WTC11 (cell line): ENCODE measurements at regions not wholly inside any gene's neighbourhood (a gene's known extent, or its start where the extent isn't known, plus 50 kb on each side); places are given as distances from the start of the nearest gene placed in this dataset.

Source experiments
- ATAC-seq: fragments of 200-7000 bp; cut with Tn5 transposase; 2 replicates; pipeline ENCODE4 v1.10.0; 2021; ENCODE audit warnings: mild to moderate bottlenecking, moderate library complexity
- CTCF ChIA-PET: fragments of 300-600 bp; sonication (Branson Sonifier 250); formaldehyde crosslinking; loops from one replicate; lab custom pipeline; 2021; ENCODE audit warnings: antibody characterized with exemption; lab: Charles Lee
- POLR2A ChIA-PET: fragments of 350-600 bp; sonication (Branson Sonifier 250); formaldehyde crosslinking; loops from one replicate; lab custom pipeline; 2021; ENCODE audit warnings: antibody characterized with exemption; lab: Charles Lee
- DNase-seq: peaks from one replicate; pipeline ENCODE4 v3.0.0; 2021; ENCODE audit warnings: low spot score
- H3K27ac Mint-ChIP-seq: 2 replicates; pipeline ENCODE4 v1.8.0; 2021; ENCODE audit warnings: mixed read lengths
- H3K27me3 Mint-ChIP-seq: 2 replicates; pipeline ENCODE4 v1.8.0; 2021; ENCODE audit warnings: low read depth, mild to moderate bottlenecking, moderate library complexity, mixed read lengths
- H3K36me3 Mint-ChIP-seq: 2 replicates; pipeline ENCODE4 v1.8.0; 2021; ENCODE audit warnings: mixed read lengths
- H3K4me1 Mint-ChIP-seq: 2 replicates; pipeline ENCODE4 v1.8.0; 2022; ENCODE audit warnings: mixed read lengths
- H3K4me3 Mint-ChIP-seq: 2 replicates; pipeline ENCODE4 v1.8.0; 2021; ENCODE audit warnings: mild to moderate bottlenecking, moderate library complexity, mixed read lengths
- H3K9me3 Mint-ChIP-seq: 2 replicates; pipeline ENCODE4 v1.8.0; 2021; ENCODE audit warnings: mixed read lengths
- AR ChIP-seq: fragments of 250-450 bp; sonication (Bioruptor Pico); IDR thresholded peaks from 2 replicates; pipeline ENCODE4 v1.9.0; 2021; ENCODE audit warnings: mild to moderate bottlenecking
- ARID4B ChIP-seq: sonication (generic); formaldehyde crosslinking; IDR thresholded peaks from 2 replicates; pipeline ENCODE4 v1.8.0; 2023; ENCODE audit warnings: missing genetic modification reagents, mild to moderate bottlenecking, borderline replicate concordance
- E2F4 ChIP-seq: sonication (generic); formaldehyde crosslinking; IDR thresholded peaks from 2 replicates; pipeline ENCODE4 v1.8.1; 2022; ENCODE audit warnings: low read depth, mild to moderate bottlenecking, moderate library complexity, missing genetic modification reagents, borderline replicate concordance
- E2F5 ChIP-seq: sonication (generic); formaldehyde crosslinking; IDR thresholded peaks from 2 replicates; pipeline ENCODE4 v1.8.1; 2022; ENCODE audit warnings: mild to moderate bottlenecking, moderate library complexity, missing genetic modification reagents
- ERG ChIP-seq: fragments of 250-450 bp; sonication (Bioruptor Pico); IDR thresholded peaks from 2 replicates; pipeline ENCODE4 v1.8.0; 2021; ENCODE audit warnings: mild to moderate bottlenecking
- ETV6 ChIP-seq: sonication (generic); formaldehyde crosslinking; IDR thresholded peaks from 2 replicates; pipeline ENCODE4 v1.8.1; 2022; ENCODE audit warnings: mild to moderate bottlenecking, missing genetic modification reagents
- FOXJ3 ChIP-seq: sonication (generic); formaldehyde crosslinking; IDR thresholded peaks from 2 replicates; pipeline ENCODE4 v1.9.0; 2021; ENCODE audit warnings: missing genetic modification reagents, mild to moderate bottlenecking, borderline replicate concordance
- HMGXB4 ChIP-seq: sonication (generic); formaldehyde crosslinking; IDR thresholded peaks from 2 replicates; pipeline ENCODE4 v1.8.1; 2023; ENCODE audit warnings: mild to moderate bottlenecking, moderate library complexity, missing genetic modification reagents
- SMAD3 ChIP-seq: sonication (generic); formaldehyde crosslinking; IDR thresholded peaks from 2 replicates; pipeline ENCODE4 v1.8.0; 2022; ENCODE audit warnings: missing genetic modification reagents, mild to moderate bottlenecking, borderline replicate concordance
- SOX15 ChIP-seq: fragments of 250-450 bp; sonication (Bioruptor Pico); IDR thresholded peaks from 2 replicates; pipeline ENCODE4 v1.9.0; 2021; ENCODE audit warnings: mild to moderate bottlenecking
- USF1 ChIP-seq: sonication (generic); formaldehyde crosslinking; IDR thresholded peaks from 2 replicates; pipeline ENCODE4 v1.8.0; 2022; ENCODE audit warnings: mild to moderate bottlenecking, missing genetic modification reagents
- ZNF416 ChIP-seq: fragments of 250-450 bp; sonication (Bioruptor Pico); IDR thresholded peaks from 2 replicates; pipeline ENCODE4 v1.9.0; 2021; ENCODE audit warnings: mild to moderate bottlenecking, inconsistent platforms
- ZNF512 ChIP-seq: sonication (generic); formaldehyde crosslinking; IDR thresholded peaks from 2 replicates; pipeline ENCODE4 v1.8.1; 2022; ENCODE audit warnings: missing genetic modification reagents, borderline replicate concordance
- ZSCAN18 ChIP-seq: fragments of 250-450 bp; sonication (Bioruptor Pico); IDR thresholded peaks from 2 replicates; pipeline ENCODE4 v2.1.2; 2022; ENCODE audit warnings: mild to moderate bottlenecking, moderate library complexity

- ChIA-PET CTCF (no interaction called here), POLR2A (no interaction called here)
- ATAC-seq (no peak), DNase-seq (no peak)
- no peaks in the 10 kb centered on the region for H3K4me1 Mint-ChIP-seq
- no peak overlapping the region for H3K4me3 Mint-ChIP-seq
- peaks cover 16% of the 10 kb centered on the region for H3K9me3 Mint-ChIP-seq
- H3K27ac Mint-ChIP-seq = no peak overlapping the region
- TF ChIP-seq E2F5 (CRISPR knock-in tag) (no peak), ERG (no peak), AR (no peak)
- H3K36me3 Mint-ChIP-seq = 0 out of 2 replicates have a peak, but pooled peaks cover 3% of the 10 kb centered on the region
- H3K27me3 Mint-ChIP-seq = no peaks in the 10 kb centered on the region
Observed at GRCh38 chr17:13202835-13203234, 185.0 kb upstream of the ELAC2 start.

- POLR2A ChIA-PET = no interaction called here
- Mint-ChIP-seq H3K4me3 (no peak overlapping the region), H3K27ac (no peak overlapping the region), H3K27me3 (no peaks in the 10 kb centered on the region), H3K36me3 (no peaks in the 10 kb centered on the region), H3K4me1 (no peaks in the 10 kb centered on the region), H3K9me3 (0 out of 2 replicates have a peak, but pooled peaks cover 4% of the 10 kb centered on the region)
- CTCF ChIA-PET = no interaction called here
- no peak for DNase-seq
- no peak for ATAC-seq
- TF ChIP-seq ETV6 (CRISPR knock-in tag) = no peak
- no peak for TF ChIP-seq SOX15
- no peak for TF ChIP-seq AR
- no peak for TF ChIP-seq SMAD3 (CRISPR knock-in tag)
- no peak for TF ChIP-seq USF1 (CRISPR knock-in tag)
- no peak for TF ChIP-seq ARID4B (CRISPR knock-in tag)
- TF ChIP-seq E2F4 (CRISPR knock-in tag) = no peak
- no peak for TF ChIP-seq ZNF512 (CRISPR knock-in tag)
- TF ChIP-seq ZNF416 = no peak
- no peak for TF ChIP-seq FOXJ3
- no peak for TF ChIP-seq ZSCAN18
- TF ChIP-seq HMGXB4 (CRISPR knock-in tag) = no peak
Observed at GRCh38 chr17:13200671-13201070, 182.8 kb upstream of the ELAC2 start.
